ENCODE measurements at regions not wholly inside any gene's neighbourhood (a gene's known extent, or its start where the extent isn't known, plus 50 kb on each side); places are given as distances from the start of the nearest gene placed in this dataset.
"Not testable (repeated sequence)": the region's sequence is repeated elsewhere in the genome, so short reads cannot be mapped to it uniquely, and the experiment has no call there.

DNA sequence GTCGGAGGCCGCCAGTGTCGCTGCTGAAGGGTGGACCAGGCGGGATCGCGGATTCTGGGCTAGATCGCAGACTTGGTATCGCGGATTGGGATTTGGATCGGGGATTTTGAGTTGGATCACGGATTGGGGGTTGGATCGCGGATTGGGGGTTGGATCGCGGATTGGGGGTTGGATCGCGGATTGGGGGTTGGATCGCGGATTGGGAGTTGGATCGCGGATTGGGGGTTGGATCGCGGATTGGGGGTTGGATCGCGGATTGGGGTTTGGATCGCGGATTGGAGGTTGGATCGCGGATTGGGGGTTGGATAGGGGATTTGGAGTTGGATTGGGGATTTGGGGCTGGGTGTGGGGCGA lies 93.1 kb upstream of the THOC3 start:
- not testable (repeated sequence) for DNase-seq

DNA sequence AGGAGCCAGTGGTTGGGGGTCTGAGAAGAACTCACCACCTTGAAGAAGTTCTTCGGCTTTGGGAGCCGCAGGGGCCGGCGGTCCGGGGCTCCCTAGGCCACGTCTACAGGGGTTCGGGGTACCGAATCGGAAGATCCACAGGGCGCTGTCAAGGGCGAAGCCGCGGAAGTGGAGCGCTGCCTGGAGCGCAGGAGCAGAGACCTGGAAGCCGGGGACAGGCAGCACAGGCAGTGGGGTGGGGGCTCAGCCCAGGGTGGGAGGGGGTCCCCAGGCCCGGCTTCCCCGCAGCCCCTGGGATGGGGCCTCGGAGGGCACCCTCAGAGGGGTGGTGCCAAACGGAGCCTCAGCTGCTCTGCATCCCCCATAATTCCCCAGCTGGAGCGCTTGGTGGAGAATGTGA lies 93.5 kb upstream of the THOC3 start:
- not testable (repeated sequence) for DNase-seq

DNA sequence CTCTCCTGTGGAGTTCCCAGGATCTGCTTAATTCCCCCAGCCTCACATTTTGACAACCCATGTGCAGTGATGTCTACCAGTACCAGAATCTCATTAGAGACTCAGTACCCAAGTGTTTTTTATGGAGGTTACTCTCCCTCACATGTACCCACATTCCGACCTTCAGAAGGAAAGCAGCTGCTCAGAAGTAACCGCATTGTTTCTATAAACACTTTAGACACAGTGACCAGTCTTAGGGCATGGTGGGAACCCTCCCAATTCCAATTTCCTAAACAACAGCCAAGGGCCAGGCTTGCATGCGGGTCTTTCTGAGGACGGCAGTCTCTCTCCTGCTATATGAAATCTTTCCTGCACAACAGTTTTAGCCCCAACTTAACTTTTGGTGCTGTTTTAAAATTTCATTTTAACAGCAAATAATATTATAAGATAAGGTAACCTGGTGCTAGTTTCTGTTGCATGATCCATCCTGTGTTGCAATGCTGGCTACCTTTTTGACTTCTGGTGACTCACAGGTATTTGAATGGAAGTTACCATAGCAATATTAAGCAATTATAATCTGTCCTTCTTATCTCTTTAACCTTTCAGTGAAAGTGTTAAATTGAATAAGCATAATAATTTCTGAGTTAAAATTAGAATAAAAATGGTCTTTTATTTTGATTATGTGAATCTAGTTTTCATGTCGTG lies 98.3 kb upstream of the THOC3 start:
- DNase-seq: not testable (repeated sequence)

DNA sequence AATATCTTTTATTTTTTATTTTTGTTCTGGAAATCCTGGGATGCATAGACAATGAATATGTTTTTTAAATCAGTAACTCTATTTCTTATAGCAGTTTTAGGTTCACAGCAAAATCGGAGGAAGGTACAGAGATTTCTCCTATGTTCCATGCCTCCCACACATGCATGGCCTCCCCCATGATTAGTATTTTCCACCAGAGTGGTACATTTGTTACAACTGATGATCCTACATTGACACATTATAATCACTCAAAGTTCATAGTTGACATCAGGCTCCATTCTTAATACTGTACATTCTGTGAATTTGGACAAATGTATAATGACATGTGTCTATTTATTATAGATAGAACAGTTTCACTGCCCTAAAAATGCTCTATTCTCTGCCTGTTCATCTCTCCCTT lies 99.0 kb upstream of the THOC3 start:
- not testable (repeated sequence) for DNase-seq

DNA sequence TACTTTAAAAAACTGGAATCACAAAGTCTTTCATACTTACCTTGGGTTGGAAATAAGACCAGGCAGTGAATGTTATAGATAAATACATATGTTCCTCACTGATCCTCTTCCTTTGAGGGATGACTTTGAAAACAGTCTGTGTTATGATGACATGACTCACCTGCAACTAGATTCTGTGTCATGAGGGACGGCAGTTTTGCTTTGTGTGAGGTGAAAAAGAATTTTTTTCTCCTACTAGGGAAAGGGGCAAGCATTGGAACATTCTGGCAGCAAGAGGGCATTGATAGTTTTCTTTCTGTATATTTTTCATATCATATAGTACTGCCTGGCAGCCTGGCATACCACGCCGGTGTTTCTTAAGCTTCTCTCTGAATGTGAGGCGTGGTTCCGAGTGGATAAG lies 99.8 kb upstream of the THOC3 start:
- DNase-seq: not testable (repeated sequence)

DNA sequence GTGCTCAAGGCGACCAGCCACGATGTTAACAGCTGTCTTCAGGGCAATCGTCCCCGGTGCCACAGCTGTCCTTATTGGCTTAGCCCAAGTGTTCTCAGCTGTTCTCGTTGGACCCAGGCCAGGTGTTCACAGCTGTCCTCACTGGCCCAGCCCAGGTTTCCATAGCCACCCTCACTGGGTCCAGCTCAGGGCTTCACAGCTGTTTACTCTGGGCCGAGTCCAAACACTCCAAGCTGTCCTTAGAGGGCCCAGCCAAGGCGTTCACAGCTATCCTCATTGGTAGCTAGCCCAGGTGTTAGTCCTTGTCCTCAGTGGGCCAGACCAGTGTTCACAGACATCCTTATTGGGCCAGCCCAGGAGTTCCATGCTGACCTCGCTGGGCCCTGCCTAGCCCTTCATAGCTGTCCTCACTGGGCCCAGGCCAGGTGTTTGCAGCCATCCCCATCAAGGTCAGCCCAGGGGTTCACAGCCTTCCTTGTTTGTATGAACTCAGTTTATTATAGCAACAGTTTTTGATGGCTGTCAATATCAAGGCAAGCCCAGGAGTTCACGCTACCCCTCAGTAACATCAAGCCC lies 106.0 kb upstream of the THOC3 start:
- DNase-seq: not testable (repeated sequence)

DNA sequence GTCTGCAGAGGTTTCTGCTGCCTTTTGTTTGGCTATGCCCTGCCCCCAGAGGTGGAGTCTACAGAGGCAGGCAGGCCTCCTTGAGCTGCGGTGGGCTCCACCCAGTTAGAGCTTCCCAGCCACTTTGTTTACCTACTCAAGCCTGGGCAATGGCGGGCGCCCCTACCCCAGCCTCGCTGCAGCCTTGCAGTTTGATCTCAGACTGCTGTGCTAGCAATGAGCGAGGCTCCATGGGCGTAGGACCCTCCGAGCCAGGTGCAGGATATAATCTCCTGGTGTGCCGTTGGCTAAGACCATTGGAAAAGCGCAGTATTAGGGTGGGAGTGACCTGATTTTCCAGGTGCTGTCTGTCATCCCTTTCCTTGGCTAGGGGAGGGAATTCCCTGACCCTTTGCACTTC lies 115.6 kb upstream of the THOC3 start:
- DNase-seq: not testable (repeated sequence)

DNA sequence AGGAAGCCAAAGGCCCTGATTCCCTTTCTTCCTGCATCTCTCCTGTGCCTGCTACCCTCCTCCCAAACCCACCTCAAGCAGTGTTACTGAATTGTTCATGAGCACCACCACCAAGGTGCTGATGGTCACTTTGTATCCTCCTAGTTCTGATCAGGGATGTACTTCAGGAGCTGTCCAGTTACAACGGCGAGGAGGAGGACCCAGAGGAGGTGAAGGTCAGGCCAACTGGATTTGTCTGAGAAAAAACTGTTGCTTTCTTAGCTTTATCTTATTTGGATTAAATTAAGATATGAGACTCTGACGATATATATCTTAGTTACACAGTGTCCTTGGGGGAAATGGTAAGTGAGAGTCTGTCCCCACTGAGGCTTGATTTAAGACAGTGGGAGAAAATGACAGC lies 135.0 kb upstream of the THOC3 start:
- not testable (repeated sequence) for DNase-seq

DNA sequence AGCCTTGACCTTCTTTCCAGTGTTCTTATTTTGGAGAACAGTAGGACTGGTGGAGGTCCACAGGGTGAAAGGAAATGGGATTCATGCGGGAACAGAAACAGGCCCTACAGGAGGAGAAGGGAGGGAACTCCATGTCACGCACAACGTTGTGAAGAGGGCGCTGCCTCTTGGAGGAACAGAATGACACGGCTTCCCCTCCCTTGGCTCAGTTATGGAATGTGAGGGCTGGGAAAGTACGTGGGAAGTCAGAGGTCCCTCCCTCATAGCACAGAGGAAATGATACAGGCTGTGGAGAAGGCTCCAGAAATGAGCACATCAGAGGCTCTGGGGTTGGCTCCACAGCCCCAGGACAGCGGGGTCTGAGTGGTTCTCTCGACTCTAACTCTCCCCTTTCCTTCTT lies 125.3 kb upstream of the SIMC1 start:
- not testable (repeated sequence) for DNase-seq

DNA sequence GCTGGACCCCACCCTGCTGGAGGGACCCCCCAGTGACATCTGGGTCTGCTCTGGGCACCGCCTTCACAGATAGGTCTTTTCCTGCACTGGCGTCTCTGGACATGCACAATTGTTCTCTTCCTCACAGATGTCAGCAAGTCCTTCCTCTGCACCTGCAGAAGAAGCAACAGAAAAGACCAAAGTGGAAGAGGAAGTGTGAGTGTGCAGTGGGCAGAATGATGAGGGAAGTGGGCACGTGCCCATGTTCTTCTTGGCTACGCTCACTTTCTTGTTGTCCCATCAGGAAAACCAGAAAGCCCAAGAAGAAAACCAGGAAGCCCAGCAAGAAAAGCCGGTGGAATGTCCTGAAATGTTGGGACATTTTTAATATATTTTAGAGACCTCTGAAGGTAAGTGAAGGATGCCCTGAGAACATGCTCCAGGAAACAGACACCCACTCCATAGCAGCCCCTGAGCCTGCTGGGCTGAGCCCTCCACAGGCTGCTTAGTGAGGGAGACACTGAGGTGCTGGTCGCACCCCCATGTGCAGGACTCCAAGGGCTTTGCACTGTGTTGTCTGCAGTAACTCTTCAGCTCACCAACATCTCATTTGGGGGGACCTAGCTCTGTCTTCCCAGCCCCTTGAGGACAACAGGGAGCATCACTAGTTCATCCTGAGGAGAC lies 124.4 kb upstream of the SIMC1 start:
- not testable (repeated sequence) for DNase-seq

DNA sequence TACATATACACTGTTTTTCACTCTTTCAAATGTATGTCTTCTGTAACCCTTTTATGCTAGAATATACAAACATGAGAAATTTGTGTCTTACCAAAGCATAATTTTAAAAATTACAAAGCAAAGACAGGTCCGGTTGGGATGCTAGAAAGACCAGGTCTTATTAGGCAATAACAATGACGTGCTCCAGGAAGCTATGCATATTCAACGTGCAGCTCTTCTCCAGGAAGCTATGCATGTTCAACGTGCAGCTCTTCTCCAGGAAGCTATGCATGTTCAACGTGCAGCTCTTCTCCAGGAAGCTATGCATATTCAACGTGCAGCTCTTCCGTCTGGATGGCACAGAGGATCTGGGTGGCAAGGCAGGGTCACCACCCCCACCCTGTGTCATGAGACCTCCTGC lies 123.4 kb upstream of the SIMC1 start:
- not testable (repeated sequence) for DNase-seq

DNA sequence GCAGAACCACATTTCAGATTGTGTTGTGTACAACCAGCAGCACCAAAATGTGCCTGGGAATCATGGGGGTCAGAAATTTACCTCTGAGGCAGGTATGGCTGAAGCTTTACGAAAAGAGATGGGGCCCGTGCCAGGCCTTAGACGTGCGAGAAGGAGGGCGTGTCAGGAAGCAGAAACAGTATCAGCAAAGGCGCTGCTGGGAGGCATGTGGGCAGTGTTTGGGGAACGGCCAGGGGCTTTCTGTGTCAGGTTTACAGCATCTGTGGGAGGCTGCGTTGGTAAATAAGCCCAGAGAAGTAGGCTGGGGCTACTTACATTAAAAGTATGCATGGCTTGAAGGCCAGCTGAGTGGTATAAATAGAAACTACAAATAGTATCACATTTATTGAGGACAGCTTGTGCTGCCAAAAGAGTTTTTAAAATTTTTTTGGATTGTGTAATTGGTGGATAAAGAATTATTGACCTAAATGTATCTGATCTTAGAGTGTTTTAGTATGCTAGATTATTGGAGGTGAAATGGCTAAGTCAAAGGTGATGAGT lies 120.5 kb upstream of the SIMC1 start:
- DNase-seq: not testable (repeated sequence)

DNA sequence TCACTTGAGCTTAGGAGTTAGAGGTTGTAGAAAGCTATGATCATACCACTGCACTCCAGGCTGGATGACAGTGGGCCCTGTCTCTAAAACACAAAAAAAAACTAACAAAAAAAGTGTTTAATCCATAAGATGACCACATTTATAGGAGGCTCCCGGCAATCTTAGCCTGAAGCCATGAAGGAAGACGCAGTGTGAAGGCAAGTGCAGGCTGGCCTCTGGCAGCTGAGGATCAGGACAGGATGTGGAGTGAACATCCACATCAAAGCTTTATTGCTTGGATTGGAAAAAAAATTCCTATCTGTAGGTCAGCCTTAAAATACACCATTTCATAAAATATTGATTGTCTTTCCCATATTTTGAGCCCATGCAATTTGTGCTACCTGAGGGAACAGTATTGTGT lies 115.9 kb upstream of the SIMC1 start:
- not testable (repeated sequence) for DNase-seq

DNA sequence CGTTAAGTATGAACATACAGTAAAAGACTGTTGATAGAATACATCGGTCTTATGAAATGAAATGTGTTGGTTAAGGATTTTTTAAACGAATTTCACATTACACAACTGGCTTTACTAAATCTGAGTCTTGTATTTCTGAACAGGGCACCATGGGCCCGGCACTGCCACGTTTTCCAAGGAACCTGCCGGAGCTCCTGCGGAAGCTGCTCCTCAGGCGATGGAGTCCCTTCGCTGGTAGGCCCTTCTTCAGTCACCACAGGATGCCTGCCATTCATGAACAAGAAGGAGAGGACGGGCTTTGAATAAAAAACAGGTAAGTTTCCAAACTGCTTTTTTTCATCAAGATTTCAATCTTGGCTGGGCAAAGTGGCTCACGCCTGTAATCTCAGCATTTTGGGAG lies 114.1 kb upstream of the SIMC1 start:
- DNase-seq: not testable (repeated sequence)

DNA sequence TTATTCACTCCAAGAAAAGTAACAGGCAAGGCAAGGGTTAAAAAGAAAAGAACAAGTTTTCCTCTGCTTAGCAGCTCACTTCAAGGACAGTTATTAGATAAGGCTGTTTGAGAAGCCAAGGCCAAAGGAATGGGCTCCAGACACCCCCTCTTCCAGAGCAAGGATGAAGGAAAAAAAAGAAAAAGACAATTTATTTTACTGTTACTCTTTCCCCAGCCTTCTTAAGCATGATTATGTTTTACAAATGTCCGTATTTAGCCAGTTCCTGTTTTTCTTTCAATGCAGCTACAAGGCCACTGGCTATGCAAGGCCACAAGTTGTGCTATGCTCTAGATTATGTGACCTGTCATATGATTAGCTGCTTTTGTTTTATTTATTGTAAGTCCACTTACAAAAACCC lies 106.5 kb upstream of the SIMC1 start:
- DNase-seq: no peak

DNA sequence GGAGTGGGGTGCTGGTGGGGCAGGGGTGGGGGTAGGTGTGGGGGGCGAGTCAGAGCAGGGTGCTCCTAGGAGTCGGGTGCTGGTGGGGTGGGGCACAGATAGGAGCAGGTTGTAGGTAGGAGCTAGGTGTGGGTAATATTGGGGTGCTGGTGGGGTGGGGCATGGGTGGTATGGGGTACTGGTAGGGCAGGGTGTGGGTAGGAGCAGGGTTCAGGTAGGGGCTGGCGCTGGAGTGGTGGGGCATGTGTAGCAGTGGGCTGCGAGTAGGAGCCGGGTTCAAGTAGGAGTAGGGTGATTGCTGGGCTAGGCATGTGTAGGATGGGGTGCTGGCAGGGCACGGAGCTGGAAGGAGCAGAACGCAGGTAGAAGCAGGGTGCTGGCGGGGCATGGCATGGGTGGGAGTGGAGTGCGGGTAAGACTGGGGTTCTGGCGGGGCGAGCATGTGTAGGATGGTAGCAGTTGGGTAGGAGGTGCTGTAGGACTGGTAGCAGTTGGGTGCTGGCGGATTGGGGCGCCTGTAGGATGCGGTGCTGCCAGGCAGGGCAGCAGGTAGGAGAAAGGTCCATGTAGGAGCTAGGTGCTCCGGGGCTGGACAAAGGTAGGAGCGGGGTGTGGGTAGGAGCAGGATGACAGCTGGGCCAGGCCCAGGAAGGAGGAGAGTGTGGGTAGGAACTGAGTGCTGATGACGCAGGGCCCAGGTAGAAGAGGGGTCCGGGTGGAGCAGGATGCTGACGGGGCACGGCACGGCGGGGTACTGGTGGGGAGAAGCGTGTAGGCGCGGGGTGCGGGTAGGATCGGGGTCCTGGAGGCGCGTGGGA lies 105.5 kb upstream of the SIMC1 start:
- DNase-seq: no peak

DNA sequence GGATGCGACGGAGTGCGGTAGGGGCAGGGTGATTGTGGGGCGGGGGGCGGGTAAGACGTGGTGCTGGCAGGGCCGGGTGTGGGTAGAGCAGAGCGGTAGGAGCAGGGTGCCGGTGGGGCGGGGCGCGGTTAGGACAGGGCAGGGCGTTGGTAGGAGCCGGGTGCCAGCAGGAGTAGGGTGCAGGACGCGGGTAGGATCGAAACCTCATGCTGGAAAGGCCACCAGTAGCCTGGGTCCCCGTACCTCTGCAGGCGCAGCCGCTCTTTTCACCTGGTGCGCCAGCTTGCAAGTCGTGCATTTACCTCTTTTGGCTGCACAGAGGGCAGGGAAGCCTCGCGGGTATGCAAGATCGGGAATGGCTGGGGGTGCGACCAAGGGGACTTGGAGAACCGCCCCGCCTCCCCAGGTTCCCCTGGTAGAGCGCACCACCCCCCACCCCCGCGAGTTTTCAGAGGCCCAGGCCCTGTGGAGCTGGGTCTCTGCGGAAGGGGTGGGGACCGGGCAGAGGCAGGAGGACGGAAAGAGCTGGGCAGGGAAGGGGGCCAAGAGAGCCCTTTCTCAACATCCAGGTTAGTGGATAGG lies 104.8 kb upstream of the SIMC1 start:
- no peak for DNase-seq

DNA sequence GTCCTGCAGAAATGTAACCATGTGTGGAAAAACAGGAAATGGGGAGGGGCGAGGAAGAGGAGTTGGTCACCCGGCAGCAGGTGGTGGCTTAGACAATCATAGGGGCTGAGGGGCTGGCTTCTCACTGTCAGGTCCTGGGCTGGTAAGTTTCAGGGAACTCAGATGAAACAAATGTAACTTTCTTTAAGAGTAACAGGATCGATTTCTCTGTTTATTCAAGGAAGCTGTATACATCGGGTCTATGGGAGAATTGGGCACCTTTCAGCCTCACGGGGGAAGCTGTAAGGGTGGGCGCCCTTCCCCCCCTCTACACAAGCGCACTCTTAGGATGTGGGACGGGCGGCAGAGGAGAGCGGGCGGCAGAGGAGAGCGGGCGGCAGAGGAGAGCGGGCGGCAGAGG lies 104.3 kb upstream of the SIMC1 start:
- DNase-seq: no peak

DNA sequence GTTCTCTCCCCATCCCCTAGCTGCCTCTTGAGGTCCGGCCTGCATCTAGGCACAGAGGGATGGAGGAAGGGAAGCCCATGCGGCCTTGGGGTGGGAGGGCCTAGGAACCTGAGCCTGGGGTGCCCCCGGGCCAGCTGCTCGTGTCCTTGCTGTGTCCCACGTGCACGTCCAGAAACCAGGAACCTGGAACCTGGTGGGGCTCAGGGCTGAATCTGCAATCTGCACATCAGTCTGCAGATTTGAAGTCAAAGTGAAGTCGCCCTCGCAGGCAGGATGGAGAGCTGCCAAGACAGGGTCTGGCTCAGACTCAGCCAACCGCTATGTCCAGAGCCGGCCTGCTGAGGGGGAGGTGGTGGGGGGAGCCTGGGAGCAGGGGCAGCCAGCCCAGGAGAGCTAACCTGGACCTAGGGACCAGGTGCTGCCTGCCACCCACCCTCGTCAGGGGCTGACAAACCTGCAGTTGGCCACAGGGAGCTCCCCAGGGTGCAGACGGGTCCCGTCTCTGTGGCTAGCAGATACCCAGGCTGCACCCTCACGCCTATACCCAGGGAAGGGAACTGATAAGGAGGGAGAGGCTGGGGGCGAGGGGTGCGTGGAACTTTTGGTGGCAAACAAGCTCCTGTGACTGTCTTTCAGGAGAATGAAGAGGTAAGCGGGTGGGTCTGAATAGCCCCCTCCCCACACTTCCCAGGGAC lies 103.5 kb upstream of the SIMC1 start:
- no peak for DNase-seq

DNA sequence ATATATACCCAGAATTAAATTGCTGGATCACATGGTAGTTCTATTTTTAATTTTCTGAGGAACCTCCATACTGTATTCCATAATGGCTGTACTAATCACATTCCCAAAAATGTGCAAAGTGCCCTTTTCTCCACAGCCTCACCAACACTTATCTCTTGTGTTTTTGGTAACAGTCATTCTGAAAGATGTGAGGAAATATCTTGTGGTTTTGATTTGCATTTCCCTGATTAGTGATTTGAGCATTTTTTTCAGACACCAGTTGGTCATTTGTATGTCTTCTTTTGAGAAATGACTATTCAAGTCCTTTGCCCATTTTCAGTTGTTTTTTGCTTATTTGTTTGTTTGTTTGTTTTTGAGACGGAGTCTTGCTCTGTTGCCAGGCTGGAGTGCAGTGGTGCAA lies 98.1 kb upstream of the SIMC1 start:
- not testable (repeated sequence) for DNase-seq

DNA sequence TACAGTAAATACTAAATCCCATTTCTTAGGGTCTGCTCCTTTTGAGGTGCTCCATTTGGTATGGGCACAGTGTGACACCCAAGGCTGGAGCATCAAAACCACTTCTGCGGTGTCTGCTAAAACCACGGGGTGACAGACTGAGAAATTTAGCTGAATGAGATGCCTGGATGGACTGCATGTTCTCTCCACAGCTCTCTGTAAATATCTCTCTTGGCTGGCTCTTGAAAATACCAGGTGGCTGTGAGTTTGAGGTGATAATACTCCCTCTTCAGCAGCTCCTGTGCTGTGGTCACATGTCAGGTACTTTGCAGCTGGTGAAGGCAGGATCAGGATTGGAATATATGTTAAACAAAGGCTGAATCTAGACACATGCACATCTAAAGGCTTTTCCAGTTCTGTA lies 93.7 kb upstream of the SIMC1 start:
- no peak for DNase-seq

DNA sequence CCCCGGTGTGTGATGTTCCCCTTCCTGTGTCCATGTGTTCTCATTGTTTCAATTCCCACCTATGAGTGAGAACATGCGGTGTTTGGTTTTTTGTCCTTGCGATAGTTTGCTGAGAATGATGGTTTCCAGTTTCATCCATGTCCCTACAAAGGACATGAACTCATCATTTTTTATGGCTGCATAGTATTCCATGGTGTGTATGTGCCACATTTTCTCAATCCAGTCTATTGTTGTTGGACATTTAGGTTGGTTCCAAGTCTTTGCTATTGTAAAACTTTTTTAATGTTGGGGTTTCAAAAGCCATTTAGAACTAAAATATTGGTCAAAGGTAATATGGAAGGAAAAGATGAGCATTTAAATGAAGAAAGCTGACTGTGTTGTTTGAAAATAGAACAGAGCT lies 88.3 kb upstream of the SIMC1 start:
- DNase-seq: not testable (repeated sequence)
